HG02763 (cell line): ENCODE measurements at regions not wholly inside any gene's neighbourhood (a gene's known extent, or its start where the extent isn't known, plus 50 kb on each side); places are given as distances from the start of the nearest gene placed in this dataset.

Experiments
- ATAC-seq: cut with Tn5 transposase; IDR thresholded peaks from one replicate; pipeline ENCODE4 v1.9.1; 2021; ENCODE audit warnings: mild to moderate bottlenecking, moderate library complexity; ENCODE audit not compliant: unreplicated experiment

DNA sequence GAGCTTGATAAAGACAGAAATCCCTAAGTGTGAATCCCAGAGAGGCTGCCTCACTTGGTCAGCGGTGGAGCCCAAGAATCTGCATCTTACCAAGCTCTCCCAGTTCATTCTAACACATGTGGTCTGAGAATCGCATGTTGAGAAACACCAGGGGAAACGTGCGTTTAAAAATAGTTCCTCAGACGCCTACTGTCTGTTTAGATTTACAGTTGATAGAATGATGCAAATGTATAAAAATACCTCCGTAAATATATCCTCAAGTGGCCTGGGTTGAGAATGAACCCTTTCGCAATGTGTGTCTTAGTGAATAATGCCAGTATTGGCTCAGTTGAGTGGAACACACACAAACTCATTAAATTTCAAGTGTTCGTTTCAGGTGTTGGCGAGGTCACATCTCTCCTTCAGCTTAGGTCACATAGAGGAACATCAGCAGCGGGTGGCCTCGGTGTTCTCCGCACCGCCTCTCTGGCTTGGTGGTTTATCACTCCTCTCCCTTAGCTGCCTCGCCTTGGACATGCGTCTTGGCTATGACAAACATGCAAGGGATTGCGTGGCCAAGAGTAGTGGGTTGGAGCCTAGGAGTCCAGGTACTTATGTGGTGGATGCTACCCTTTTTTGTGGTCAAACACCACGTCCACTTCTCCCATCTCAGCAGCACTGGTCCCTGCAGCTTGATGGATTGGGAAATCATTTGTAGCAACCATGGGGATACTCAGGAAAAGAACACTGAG is 117.6 kb upstream of the SPATA13 start:
- ATAC-seq, result no peak

DNA sequence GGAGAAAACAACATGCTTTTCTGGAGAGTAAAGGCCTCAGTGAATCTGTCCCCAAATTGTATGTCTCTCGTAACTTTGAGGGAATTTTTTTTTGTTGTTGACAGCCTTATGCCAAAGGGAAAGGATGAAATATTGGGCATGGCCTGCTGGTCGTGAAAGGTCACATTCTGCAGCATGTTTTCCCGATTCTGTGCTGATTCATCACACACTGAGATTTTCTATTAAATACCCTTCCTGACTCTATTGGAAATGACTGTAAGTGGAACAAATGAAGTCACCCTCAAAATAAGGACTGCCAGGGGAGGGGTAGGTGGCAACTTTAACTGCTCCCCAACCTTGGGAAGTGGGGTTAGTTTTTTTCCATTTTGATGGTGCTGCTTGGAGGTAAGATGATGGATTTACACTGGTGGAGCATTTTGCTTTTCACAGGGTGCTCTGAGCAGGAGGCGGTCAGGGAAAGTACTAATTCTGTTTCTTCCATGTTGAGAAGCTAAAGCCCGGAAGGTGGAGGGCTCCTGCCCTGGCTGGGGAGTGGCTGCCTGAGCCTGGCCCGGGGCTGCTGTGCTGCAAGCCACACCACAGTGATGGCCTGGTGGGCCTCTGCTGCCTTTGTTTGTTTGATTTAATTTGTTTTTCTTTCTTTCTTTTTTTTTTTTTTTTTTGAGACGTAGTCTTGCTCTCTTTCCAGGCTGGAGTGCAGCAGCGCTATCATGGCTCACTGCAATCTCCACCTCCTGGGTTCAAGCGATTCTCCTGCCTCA is 116.8 kb upstream of the SPATA13 start:
- ATAC-seq, result no peak

GRCh38 chr13:24045597-24045996 is 114.9 kb upstream of the SPATA13 start:
- ATAC-seq, result no peak

GRCh38 chr13:24050292-24050711 is 110.2 kb upstream of the SPATA13 start:
- no peak for ATAC-seq

- no peak for ATAC-seq
Observed at GRCh38 chr13:24050796-24051715, 109.5 kb upstream of the SPATA13 start.

DNA sequence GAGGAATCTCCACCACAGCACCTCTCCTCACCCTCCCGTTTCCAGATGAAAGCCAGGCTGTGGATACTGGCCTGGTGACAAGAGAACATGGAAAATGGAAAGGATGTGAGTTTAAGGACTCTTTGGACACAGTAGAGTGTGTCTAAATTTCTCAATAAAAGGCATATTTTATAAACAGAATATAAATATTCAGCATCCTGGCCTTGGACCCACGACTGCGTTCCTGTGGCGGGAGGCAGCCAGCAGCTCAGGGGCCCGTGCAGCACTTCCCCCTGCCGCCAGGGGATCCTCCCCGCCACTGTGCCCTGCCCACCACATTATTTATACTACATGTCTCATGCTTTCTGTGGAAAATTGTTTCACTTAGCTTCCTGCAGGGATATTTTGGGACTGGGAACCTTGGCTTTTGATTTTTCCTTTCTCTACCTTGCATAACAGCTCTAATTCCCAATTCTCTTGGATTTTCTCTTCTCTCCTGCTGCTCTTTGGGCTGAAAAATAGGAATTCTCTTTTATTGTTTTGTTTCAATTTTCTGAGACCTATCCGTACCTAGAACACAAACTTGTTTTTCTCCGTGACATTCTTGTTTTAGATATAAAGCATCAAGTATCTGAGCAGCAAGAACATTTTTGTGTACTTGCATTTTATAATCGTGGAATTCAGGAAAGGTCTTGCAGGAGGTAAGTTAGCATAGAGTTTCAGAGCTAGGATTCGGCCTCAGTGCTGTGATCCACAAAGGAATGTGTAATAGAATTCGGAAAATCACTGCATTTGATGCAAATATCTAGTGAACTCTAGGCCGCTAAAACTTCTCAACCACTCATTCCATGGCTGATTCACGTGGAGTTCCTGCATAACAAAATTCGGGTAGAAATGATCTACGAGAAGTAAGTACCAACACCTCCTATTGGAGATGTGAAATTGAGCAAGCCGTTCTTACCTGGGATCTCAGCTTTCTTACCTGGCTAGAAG is 107.7 kb upstream of the SPATA13 start:
- no peak for ATAC-seq

- peak; percentile 86 for ATAC-seq
Observed at GRCh38 chr13:24053519-24054251, 106.8 kb upstream of the SPATA13 start.

- ATAC-seq, result no peak
Observed at GRCh38 chr13:24056616-24057137, 103.8 kb upstream of the SPATA13 start.

DNA sequence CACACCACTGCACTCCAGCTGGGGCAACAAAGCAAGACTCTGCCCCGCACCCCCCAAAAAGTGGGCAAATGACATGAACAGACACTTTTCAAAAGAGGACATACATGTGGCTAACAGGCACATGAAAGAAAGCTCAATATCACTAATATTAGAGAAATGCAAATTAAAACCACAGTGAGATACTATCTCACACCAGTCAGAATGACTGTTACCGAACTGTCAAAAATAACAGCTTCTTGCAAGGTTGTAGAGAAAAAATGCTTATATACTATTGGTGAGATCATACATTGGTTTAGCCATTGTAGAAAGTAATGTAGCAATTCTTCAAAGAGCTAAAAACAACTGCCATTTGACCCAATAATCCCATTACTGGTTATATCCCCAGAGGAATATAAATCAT is 99.5 kb upstream of the SPATA13 start:
- no peak for ATAC-seq

DNA sequence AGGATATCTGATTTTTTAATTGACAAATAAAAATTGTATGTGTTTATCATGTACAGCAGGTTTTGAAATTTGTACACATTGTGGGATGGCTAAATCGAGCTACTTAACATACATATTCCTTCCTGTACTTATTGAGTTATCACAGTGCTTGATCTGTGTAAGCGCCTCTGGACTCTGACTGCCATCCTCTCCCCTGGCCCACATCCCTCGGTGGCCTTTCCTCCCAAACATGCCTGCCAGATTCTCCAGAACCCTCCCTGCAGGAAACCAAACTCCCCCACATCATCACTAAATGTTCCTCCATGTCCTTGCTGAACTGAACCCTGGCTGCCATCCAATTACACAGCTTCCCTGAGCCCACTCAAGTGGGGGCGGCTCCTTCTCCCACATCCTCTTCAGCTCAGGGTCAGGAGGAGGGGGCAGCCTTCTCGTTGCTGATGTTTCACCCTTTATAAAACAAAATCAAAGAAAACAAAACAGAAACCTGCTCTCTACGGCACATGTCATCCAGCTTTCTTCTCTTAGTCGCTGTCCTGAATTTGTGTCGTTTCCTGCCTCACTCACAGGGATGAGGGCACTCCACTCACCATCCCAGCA is 97.1 kb upstream of the SPATA13 start:
- no peak for ATAC-seq

DNA sequence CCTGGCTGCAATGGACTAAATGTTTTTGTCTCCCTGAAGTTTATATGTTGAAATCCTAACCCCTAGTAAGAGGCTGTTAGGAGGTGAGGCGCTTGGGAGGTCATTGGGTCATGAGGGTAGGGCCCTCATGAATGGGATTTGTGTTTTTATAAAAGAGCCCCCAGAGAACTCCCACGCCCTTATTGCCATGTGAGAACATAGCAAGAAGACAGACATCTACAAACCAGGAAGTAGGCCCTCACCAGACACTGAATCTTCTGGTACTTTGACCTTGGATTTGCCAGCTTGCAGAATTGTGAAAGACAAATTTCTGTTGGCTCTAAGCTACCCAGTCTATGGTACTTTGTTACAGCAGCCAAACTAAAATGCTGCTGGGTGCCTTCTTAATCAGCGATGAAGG is 96.1 kb upstream of the SPATA13 start:
- ATAC-seq, result no peak

GRCh38 chr13:24065176-24065575 is 95.3 kb upstream of the SPATA13 start:
- ATAC-seq, result no peak

- no peak for ATAC-seq
Observed at GRCh38 chr13:24066405-24067295, 93.9 kb upstream of the SPATA13 start.

DNA sequence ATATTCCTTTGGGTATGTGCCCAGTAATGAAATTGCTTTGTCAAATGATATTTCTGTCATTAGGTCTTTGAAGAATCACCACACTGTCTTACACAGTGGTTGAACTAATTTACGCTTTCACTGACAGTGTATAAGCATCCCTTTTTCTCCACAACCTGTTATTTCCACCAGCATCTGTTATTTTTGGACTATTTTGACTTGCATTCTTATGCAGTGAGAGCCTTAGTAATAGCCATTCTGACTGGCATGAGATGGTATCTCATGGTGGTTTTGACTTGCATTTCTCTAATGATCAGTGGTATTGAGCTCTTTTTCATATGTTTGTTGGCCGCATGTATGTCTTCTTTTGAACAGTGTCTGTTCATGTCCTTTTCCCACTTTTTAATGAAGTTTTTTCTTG is 92.0 kb upstream of the SPATA13 start:
- no peak for ATAC-seq

GRCh38 chr13:24071016-24071415 is 89.5 kb upstream of the SPATA13 start:
- ATAC-seq, result no peak

GRCh38 chr13:24071423-24072075 is 89.0 kb upstream of the SPATA13 start:
- no peak for ATAC-seq

DNA sequence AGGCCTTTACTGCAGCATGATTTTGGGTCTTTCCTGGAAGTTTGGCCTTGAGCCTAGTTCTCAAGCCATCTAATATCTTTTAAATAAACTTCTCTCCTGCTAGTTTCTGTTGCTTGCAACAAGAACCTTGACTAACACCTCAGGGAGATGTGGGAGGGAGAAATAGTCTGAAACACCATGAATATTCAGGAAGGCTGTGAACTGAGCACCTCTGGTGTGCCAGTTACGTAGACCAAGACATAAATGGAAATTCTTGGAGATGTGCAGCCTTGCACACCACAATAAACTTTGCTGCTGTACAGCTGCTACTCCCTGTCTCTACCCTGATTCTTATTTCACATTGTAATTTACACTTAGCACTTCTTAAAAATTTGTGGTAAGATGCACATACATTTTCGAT is 86.9 kb upstream of the SPATA13 start:
- ATAC-seq, result no peak
